HG02981 (cell line): ENCODE measurements at regions not wholly inside any gene's neighbourhood (a gene's known extent, or its start where the extent isn't known, plus 50 kb on each side); places are given as distances from the start of the nearest gene placed in this dataset.

Experiments
- ATAC-seq: cut with Tn5 transposase; IDR thresholded peaks from one replicate; pipeline ENCODE4 v1.9.1; 2021; ENCODE audit warnings: mild to moderate bottlenecking, moderate library complexity; ENCODE audit not compliant: unreplicated experiment

DNA sequence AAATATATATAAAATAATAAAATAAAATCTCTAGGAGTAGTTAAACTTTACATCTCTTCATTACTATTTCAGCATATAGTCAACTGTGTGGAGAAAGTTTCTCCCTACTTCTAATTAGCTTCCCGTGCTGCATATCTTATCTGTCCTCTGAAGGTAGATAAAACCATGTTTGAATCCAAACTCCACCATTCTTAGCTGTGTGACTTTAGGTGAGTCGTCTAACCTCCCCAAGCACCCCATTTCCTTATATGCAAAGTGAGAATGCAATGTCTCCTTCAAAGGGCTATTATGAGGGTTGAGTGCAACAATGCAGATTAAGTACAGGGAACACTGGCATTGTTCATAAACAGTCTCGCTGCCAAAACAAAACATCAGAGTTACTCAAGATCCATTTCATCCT, 80.8 kb upstream of the DRD2 start:
- ATAC-seq, result no peak

DNA sequence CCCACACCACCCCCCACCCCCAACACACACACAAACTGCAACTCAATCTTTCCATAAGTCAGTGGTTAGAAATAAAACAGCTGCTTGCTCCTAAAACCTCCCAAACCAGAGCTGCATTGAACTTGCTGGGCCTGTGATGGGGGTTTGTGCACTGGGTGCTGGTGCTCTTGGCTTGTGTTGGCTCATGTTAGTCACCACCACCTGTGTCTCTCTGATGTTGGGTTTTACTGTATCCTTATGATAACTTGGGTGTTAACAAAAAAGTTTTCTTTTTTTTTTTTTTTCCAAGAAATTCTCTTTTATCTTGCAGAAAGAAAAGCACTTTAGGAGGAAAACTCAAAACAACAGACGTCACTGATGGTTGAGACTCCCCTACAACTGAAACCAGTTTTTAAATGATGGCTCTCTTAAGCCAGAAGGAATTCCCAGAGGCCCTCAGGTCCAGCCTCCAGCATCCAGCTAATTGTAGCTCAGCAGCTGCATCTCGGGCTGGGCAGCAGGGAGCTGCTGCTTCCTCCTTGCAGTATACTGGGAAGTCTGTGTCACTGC, 79.9 kb upstream of the DRD2 start:
- no peak for ATAC-seq

DNA sequence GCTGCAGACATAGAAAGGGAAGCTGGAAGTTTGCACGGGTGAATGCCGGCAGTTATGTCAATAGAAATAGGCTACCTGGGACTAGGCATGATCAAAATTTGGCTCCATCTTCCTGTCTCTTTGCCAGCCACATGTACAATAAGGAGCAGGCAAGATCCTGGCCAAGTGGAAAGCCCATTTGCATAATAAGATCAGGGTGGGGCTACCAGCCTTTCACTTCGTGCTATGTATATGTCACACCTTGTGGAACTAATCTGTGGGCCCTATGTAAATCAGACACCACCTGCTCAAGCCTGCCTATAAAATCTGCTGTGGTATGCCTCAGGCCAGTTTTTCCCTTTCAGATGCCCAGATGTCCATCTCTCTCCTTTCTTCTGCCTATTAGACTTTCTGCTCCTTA, 79.3 kb upstream of the DRD2 start:
- no peak for ATAC-seq

DNA sequence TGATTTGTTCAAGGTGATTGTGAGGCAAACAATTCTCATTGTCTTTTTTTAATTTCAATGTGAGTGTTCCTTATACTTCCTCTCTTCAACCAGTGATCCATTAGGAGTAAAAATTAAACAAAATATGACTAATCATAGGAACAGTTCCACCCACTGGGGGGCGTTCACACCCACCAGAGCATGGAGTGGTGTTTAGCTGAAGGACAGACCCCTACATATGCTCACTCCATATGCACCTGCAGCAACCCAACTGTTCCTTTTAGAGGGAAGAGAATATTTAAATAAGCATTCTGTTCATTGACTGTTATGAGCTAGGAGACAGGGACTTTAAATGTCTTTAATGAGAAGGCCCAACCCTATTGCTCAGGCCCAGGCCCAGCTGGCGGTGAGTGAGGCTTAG, 78.7 kb upstream of the DRD2 start:
- no peak for ATAC-seq

DNA sequence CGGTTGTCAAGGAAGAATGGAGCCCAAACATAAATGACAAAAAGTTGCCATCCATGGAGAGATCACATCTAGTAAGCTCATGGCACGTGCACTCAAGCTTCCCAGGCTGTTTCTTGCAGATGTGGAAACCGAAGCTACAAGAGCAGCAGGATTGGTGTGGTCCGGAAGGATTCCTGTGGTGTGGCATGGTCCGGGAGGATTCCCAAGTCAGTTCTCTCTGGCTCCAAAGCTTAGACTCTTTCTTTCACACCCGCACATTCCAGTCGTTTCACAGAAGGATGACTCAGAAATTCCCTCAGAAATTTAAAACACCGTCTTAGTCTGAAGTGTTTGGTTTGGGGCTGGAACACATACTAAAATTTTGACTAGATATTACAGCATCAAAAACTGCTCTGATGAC, 78.0 kb upstream of the DRD2 start:
- no peak for ATAC-seq

DNA sequence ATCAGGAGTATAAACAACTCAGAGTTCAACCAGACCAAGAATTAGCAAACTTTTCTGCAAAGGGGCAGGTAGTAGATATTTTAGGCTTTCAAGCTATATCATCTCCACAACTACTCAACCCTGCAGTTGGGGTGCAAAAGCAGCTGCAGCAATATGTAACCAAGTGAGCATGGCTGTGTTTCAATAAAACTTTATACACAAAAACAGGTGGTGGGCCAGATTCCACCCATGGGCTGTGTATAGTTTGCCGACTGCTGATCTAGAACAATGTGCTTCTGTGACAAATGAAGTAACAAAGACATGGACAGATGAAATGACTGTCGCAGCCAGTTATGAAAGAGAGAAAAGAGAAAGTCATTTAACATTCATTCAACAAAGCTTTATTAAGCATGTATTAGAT, 77.1 kb upstream of the DRD2 start:
- ATAC-seq, result no peak

DNA sequence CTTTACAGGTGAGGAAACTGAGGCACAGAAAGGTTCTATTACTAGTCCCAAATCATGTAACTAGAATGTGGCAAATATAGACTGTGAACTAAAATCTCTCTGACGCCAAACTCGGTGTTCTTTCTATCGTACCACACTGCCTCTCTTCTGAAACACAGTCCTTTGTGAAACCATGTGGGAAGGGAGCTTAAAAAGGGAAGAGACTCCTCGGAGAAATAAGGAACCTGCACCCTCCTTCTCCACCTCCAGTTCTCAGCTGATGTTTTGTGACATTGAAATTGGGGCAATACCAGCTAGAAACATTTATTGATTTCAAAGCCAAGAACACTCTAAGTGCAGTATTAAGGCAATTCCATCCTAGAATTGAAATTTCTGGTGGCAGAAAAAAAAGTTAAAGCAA, 76.4 kb upstream of the DRD2 start:
- no peak for ATAC-seq

DNA sequence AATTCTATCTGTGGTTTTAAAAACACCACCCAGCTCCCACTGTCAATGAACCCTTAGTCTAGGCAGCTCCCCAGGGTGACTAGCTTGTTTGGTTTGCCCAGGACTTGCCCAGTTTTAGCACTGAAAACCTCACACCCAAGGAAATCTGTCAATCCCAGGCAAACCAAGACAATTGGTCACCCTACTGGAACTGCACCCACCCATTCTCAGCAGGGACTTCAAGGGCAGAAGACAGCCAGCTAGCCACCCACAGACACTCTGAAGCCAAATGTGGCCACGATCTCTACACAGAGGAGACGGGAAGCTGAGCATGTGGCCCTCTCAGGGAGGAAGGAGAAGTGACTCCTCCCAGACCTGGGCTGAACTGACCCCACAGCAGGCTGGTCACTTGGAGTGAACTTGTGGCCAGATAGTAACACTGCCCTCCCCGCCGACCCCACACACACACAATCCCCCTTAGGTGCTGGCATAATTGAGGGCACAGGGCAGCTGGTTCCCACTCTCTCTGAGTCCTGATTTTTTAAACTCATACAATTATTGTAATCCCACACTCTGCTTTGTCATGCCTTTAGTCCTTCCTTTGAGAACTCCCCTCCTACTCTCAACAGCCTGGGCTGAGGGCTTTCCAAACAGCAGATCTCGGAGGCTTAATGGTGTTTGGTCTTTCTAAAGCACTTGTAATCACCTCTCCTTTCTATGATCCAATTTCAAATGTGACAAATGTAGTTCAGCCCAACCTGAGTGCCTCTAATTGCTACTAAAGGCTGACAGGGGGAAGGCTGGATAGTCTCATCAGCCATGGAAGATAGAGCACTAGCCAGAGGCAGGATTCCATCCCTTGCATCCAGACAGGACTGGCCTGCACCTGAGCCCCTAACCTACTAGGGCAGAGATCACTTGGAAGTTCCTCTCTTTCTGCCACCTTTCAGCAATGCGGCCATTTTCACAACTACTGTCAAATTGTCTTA, 74.7 kb upstream of the DRD2 start:
- ATAC-seq, result no peak

DNA sequence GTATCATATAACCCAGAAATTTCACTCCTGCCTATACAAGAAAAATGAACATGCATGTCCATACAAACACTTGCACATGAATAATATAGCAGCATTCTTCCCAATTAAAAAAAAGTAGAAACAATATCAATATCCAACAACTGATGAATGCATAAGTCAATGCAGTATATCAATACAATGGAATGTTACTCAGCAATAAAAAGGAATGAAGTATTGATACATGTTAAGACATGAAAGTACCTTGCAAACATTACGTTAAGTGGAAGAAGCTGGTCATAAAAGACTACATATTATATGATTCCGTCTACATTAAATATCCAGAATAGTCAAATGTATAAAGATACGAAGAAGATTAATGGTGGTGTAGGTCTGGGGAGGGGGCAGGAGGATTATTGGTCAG, 73.9 kb upstream of the DRD2 start:
- ATAC-seq, result no peak

DNA sequence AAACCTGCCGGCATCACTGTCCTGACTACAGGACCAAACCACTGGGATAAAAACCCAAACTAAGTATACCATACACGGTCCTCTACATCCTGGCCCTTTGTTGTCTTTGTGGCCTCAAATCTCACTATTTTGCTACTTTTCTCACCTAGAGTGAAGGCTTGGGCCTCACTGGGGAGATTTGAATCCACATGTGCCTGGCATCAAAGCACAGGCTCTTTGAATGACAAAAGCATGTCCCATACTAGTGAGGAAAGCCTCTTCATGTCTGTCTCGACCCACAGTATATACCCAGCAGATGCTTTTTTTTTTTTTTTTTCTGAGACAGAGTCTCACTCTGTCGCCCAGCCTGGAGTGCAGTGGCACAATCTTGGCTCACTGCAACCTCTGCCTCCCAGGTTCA, 72.5 kb upstream of the DRD2 start:
- no peak for ATAC-seq

DNA sequence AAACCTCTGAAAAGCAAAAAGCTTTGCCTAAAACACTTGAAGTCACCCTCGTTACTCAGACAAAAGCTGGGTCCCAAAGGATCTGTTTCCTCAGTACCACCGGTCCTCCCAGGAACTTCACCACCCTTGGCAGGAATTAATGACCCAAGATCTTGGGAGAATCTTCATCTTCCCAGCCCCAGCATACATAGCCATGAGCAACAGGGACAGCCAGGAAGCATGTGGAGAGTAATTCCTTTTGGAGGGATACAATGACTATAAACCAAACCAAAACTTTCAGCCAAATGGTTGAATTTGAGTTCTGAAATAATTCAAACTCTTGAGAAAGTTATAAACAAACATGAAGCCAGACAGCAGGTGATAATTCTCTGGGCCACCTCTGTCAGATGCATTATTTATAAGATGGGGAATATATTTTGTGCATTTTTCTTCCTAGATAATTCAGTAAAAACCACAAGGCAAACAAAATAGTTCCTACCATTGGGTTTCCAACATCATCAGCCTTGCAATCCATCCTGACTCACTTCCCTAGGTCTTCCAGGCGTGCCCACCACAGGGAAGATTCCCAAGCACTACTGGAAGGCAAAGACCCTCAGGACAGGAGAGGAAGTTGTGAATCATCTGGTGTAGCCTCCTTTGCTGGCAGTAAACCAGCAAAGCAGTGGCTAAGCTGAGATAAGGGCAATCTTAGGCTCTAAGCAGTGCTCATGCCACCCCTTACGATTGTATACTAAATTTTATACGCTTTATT, 71.7 kb upstream of the DRD2 start:
- ATAC-seq, result no peak

DNA sequence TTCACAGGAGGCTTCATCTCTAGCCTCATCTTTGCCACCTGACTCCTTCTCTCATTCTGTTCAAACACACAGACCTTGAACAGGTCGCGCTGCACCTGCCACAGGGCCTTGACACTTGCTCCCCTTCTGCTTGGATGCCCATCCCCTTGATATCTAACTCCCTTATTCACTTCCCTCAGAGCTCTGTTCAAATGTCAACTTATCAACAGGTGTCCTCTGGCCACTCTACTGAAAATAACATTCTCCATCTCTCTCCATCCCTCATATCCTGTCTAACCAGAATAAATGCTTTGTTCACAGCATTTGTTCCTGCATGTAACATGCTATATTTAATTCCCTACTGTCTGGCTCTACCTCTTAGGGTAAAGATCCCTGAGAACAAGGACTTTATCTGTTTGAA, 67.2 kb upstream of the DRD2 start:
- no peak for ATAC-seq

DNA sequence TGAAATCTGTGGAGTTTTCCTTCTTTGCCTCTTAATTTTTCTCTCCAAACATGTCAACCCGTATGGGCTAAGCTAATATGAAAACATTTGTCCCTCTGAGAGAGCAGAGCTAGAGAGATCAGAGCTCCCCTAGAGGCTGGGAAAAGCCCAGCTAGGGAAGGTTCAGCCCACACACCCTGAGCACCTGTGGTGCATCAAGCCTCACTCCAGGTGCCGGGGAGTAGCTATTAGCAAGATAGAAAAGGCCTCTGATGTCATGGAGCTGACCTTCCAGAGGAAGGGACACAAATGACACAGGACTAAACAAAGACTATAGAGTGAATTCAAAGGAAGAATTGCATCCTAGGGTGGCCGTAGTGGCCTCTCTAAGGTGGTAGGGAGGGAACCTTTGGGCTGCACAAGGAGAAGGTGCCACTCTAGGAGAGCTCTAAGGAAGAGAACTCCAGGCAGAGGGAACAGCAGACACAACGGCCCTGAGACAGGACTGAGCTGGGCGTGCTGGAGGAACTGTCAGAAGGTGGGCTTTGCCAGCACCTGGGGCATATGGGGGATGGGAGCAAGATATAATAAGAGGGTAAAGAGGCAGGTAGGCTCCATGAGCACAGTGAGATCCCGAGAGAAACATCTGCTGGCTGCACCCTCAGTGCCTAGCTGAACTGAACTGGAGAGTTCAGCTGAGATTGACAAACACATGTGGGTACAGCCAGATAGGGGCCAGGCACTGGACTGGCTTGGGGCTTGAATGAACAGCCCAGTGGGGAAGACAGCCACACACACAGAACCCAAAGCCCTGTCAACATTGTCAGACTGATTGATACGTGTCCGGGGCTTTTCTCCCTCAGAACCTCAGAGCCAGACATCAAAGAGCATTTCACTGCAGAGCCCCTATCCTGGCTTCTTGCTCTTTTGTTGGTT, 65.5 kb upstream of the DRD2 start:
- ATAC-seq, result no peak

DNA sequence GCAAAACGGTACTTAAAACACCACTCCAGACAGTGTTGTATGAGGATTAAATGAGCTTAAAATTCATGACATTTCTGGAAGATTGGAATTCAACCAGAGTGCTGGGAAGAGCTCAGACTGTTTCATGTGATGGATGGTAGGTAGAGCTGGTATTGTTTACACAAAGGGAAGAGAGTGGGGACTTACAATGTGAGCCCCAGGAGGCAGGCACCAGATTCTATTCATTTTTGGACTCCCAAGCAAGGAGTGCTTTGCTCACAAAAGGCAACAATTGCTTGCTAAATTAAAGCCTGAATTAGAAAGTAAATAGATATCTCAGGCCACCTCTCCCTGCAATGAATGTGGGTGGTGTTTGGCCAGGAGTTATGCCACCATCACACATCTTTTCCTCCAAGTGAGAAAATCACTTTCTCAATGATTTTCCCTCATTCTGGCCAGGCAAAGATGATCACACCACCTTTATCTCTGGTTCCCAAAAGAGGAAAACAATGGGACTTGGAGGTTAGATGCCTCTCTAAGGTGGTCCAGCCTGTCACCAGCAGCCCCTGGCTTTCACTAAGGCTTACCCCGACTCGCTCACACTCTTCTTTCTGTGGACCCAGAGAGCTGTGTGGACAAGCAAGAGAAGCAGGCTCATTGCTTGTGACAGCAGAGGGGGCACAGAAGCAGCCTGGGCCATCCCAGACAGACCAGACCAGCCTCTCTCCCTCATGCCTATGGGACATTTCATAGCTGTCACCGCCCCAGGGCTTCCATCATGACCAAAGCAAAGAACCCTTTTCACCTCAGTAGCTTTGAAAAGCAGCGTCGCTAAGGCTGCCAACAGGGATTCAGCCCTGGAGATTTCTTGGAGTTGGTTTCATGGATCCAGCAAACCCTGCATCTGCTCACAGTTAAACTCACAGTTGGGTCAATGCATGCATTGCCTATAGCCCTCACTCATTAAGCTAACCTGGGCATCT, 63.5 kb upstream of the DRD2 start:
- ATAC-seq, result no peak

DNA sequence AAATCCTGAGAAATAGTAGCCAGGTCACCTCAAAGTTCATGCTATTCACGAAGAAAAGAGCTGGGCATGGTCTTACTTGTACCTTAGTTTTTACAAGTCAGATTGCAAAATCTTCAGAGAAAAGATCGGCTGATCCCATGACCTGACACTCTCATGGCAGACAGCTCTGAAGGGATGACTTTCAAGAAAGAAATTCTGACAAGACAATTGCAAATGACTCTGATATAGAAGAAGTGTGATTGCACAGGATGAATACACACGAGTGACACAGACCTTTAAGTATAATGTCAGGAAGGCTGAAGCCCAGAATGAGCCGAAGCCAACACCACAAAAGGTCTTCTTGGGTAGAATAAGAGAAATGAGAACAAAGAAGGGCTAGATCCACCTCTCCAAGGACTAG, 59.4 kb upstream of the DRD2 start:
- ATAC-seq, result no peak

DNA sequence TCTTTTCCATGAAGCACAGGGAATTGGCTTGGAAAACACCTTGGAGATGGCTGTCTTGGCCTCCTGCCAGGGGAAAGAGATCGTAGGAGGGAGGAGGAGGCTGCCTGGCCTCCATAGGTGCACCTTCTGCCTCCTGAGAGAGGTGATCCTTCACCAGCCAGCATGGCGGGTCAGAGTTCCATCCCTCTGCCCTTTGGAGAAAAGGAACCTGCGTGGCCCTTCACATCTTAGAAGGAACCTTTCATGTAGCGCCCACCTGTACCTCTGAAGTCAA, 58.2 kb upstream of the DRD2 start:
- no peak for ATAC-seq

DNA sequence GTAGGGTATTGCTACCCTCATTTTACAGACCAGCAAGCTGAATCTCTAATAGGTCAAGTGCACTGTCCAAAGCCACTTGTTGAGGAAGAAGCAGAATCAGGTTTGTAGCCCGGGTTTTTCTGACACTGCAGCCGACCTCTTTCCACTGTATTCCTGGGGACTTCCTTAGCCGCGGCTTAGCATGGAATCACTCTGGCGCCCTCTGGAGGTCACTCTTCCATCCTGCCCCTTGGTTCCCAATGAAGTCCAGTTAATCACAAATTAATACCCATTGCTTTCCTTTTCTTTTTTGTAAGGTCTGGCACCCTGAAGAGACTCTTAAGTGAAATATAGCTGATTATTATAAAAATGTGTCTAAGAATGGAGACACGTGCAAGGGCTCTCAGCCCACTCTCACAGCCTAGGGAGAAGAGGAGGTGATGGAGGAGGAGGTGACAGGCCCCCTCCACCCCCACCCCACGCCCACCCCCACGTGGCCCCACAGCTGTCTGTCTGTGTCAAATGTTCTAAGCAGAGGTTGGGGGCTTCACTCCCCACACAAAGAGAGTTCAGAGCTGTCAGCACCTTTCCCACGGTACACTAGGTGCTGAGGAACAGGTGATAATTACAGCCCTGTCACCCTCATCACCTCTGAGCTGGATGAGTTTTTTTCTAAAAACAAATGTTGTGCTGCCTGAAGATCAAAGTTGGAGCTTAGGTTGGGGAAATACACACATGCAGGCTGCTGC, 57.7 kb upstream of the DRD2 start:
- peak; percentile 57 for ATAC-seq

DNA sequence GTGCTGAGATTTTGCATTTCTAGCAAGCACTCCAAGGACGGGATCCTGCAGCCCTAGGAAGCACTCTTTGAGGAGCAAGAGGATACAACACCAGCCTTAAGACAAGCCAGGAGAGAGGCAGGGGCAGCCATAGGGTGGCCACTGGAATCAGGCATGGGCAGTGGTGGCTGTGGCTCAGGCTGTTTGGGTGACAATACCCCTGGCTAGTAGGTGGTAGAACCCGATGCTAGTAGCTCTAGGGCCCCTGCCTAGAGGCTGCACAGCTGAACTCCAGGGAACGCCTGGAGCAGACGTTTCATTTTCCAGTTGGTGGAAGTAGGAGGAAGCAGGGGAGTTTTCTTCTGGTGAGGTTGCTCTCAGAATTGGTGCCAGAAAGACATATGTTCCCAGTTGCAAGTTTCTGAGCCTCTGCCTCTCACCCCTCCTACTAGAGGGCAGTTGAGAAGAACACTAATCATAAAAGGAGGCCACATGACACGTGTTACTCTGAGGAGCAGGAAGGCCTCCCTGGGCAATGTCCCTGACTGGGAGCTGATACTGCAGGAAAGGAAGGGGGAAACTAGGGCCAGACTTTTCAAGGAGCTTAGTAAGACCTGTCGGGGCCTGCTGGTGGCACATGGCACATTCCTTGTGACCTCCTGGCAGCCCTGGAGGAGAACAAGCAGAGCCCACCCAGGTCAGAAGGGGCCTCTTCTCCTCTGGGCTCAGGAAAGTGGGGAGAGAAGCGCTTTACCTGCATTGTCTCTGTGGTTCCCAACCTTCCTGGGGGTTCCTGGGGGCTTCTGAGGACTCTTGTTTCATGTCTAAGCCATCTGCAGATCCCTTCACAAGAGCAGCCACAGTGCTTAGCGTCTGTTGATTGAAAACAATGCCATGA, 56.6 kb upstream of the DRD2 start:
- no peak for ATAC-seq
